ENCODE measurements at regions not wholly inside any gene's neighbourhood (a gene's known extent, or its start where the extent isn't known, plus 50 kb on each side); places are given as distances from the start of the nearest gene placed in this dataset.

- TF ChIP-seq CTCF (IDR thresholded peaks at IDR 0.05; ENCODE audit: poor library complexity) (no peak), EZH2phosphoT487 (IDR thresholded peaks at IDR 0.05; ENCODE audit: low read depth, severe bottlenecking, unreplicated experiment) (no peak)
Measured at GRCh38 chr14:93869427-93869826, 57.7 kb upstream of the FAM181A start.
